Fibroblast of lung (primary cell): ENCODE measurements at regions not wholly inside any gene's neighbourhood (a gene's known extent, or its start where the extent isn't known, plus 50 kb on each side); places are given as distances from the start of the nearest gene placed in this dataset.
A peak's percentile ranks its signal among the peaks of the same experiment; 100 is the strongest.
"Not testable (repeated sequence)": the region's sequence is repeated elsewhere in the genome, so short reads cannot be mapped to it uniquely, and the experiment has no call there.

ENCODE experiments used
- DNase-seq, 2 donors: peaks; one replicate each; pipeline versions ENCODE4 v3.0.0 to v3.0.0-alpha.2; 2010; ENCODE audit warnings: low read depth in 2 of 2
- H2AFZ ChIP-seq: 2 replicates; pipeline ENCODE4 v1.5.1; 2012; ENCODE audit warnings: low read length, control low read depth, inconsistent platforms
- H3K27ac ChIP-seq: 2 replicates; pipeline ENCODE4 v1.5.1; 2011; ENCODE audit warnings: low read length, control low read depth; ENCODE audit not compliant: insufficient read depth
- H3K27me3 ChIP-seq: 2 replicates; pipeline ENCODE4 v1.5.1; 2011; ENCODE audit warnings: mild to moderate bottlenecking, low read length; ENCODE audit not compliant: control insufficient read depth, insufficient read depth
- H3K36me3 ChIP-seq: 2 replicates; pipeline ENCODE4 v1.5.1; 2011; ENCODE audit warnings: low read length; ENCODE audit not compliant: control insufficient read depth, insufficient read depth
- H3K4me1 ChIP-seq: 2 replicates; pipeline ENCODE4 v1.5.1; 2011; ENCODE audit warnings: low read length; ENCODE audit not compliant: control insufficient read depth, insufficient read depth; ENCODE audit errors: extremely low read depth
- H3K4me2 ChIP-seq: 2 replicates; pipeline ENCODE4 v1.5.1; 2011; ENCODE audit warnings: low read length, control low read depth; ENCODE audit not compliant: insufficient read depth; ENCODE audit errors: extremely low read depth
- H3K4me3 ChIP-seq, 4 experiments: fragments of 200-600 bp in 1 of 4; sonication (generic) in 1 of 4; replicated peaks in 1 of 4; 2 replicates each; pipeline ENCODE4 v1.5.1; 2011 to 2016; ENCODE audit warnings: low read length in 4 of 4, low read depth in 3 of 4, mild to moderate bottlenecking in 3 of 4, control low read depth in 2 of 4, inconsistent platforms in 1 of 4, mixed read lengths in 1 of 4; ENCODE audit not compliant: insufficient read depth in 1 of 4; ENCODE audit errors: control extremely low read depth in 1 of 4
- H3K79me2 ChIP-seq: 2 replicates; pipeline ENCODE4 v1.5.1; 2012; ENCODE audit warnings: mild to moderate bottlenecking, low read length, inconsistent platforms; ENCODE audit not compliant: control insufficient read depth, insufficient read depth
- H3K9ac ChIP-seq: 2 replicates; pipeline ENCODE4 v1.5.1; 2011; ENCODE audit warnings: mild to moderate bottlenecking, low read length, control low read depth; ENCODE audit not compliant: insufficient read depth
- H3K9me3 ChIP-seq: 2 replicates; pipeline ENCODE4 v1.5.1; 2012; ENCODE audit warnings: low read depth, low read length; ENCODE audit not compliant: control insufficient read depth, insufficient read depth
- H4K20me1 ChIP-seq: 2 replicates; pipeline ENCODE4 v1.5.1; 2011; ENCODE audit warnings: low read length; ENCODE audit not compliant: control insufficient read depth, insufficient read depth; ENCODE audit errors: extremely low read depth
- CTCF ChIP-seq, 2 donors: IDR thresholded peaks in 1 of 2; conservative IDR thresholded peaks in 1 of 2; 1 replicate in 1 of 2; 2 replicates in 1 of 2; pipeline ENCODE4 v1.5.1; 2011 to 2012; ENCODE audit warnings: low read length in 2 of 2, control low read depth in 1 of 2, inconsistent platforms in 1 of 2, low read depth in 1 of 2, mild to moderate bottlenecking in 1 of 2
- EZH2 ChIP-seq: IDR thresholded peaks from 2 replicates; pipeline ENCODE4 v1.5.1; 2012; ENCODE audit warnings: low read length, control low read depth, mild to moderate bottlenecking; ENCODE audit errors: missing control alignments

DNA sequence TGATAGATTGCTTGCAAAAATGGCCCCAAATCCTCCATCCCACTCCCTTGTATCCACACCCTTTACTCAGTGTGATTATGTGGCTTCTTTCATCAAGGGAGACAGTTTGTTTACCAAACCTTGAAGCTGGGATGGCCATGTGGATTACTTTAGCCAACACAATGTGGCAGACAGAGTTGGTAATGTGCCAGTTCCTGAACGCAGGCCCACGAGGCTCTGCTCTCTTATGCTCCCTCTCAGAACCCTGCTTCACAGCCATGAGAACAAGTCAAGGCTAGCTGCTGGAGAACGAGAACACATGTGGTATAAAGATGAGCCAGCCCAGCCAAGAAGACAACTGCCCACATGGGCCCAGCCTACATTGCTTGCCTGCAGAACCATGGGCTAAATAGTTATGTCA is 162.3 kb downstream of the NDUFA12 start:
- Histone ChIP-seq H3K36me3 (no peaks in the 10 kb centered on the region), H3K9me3 (no peaks in the 10 kb centered on the region), H3K27ac (no peak overlapping the region), H3K27me3 (no peaks in the 10 kb centered on the region), H3K79me2 (no peaks in the 10 kb centered on the region), H3K4me1 (no peaks in the 10 kb centered on the region), H3K4me2 (no peak overlapping the region), H2AFZ (no peak overlapping the region), H3K9ac (no peak overlapping the region), H3K4me3 (no peak overlapping the region), H4K20me1 (no peaks in the 10 kb centered on the region)
- TF ChIP-seq CTCF (conservative IDR thresholded peaks at IDR 0.05 in 1 of 2, IDR thresholded peaks at IDR 0.05 in 1 of 2; ENCODE audit: low read depth in 1 of 2, low read length in 2 of 2) (no peak), EZH2 (no peak)
- DNase-seq: peak in 1 of 2 donors; percentile 68

- H2AFZ ChIP-seq: no peak overlapping the region
- no peaks in the 10 kb centered on the region for H3K36me3 ChIP-seq
- no peaks in the 10 kb centered on the region for H3K4me1 ChIP-seq
- no peaks in the 10 kb centered on the region for H4K20me1 ChIP-seq
- no peak overlapping the region for H3K4me3 ChIP-seq
- no peaks in the 10 kb centered on the region for H3K27me3 ChIP-seq
- H3K27ac ChIP-seq: no peak overlapping the region
- H3K9ac ChIP-seq: no peak overlapping the region
- no peaks in the 10 kb centered on the region for H3K9me3 ChIP-seq
- H3K79me2 ChIP-seq: no peaks in the 10 kb centered on the region
- DNase-seq: no peak
- H3K4me2 ChIP-seq: no peak overlapping the region
- TF ChIP-seq CTCF (conservative IDR thresholded peaks at IDR 0.05 in 1 of 2, IDR thresholded peaks at IDR 0.05 in 1 of 2; ENCODE audit: low read depth in 1 of 2, low read length in 2 of 2) (no peak), EZH2 (no peak)
These were observed 164.2 kb downstream of the NDUFA12 start for GRCh38 chr12:94839347-94839746.

GRCh38 chr12:94836952-94837670 is 166.4 kb downstream of the NDUFA12 start:
- not testable (repeated sequence) for H2AFZ ChIP-seq, H3K4me2 ChIP-seq, H3K79me2 ChIP-seq, H4K20me1 ChIP-seq, H3K27me3 ChIP-seq, H3K36me3 ChIP-seq, H3K9me3 ChIP-seq, H3K9ac ChIP-seq, H3K27ac ChIP-seq, H3K4me1 ChIP-seq, H3K4me3 ChIP-seq
- DNase-seq: peak in 1 of 2 donors; percentile 87
